ENCODE measurements at regions not wholly inside any gene's neighbourhood (a gene's known extent, or its start where the extent isn't known, plus 50 kb on each side); places are given as distances from the start of the nearest gene placed in this dataset.
"Not testable (repeated sequence)": the region's sequence is repeated elsewhere in the genome, so short reads cannot be mapped to it uniquely, and the experiment has no call there.

GRCh38 chr5:82952326-82952725 is 124.9 kb downstream of the TMEM167A start:
- DNase-seq, result no peak

- not testable (repeated sequence) for DNase-seq
Observed at GRCh38 chr5:82944267-82944666, 132.9 kb downstream of the TMEM167A start.

GRCh38 chr5:82942083-82942881 is 134.9 kb downstream of the TMEM167A start:
- DNase-seq, result no peak

- DNase-seq, result no peak
Observed at GRCh38 chr5:82938901-82939725, 138.1 kb downstream of the TMEM167A start.

GRCh38 chr5:82932473-82933220 is 144.5 kb downstream of the TMEM167A start:
- DNase-seq, result not testable (repeated sequence)

- DNase-seq, result no peak
Observed at GRCh38 chr5:82931110-82931509, 146.1 kb downstream of the TMEM167A start.

GRCh38 chr5:82925061-82925411 is 152.2 kb downstream of the TMEM167A start:
- no peak for DNase-seq

GRCh38 chr5:82924226-82925060 is 152.8 kb downstream of the TMEM167A start:
- DNase-seq, result no peak

- DNase-seq, result no peak
Observed at GRCh38 chr5:82922086-82922734, 155.0 kb downstream of the TMEM167A start.

GRCh38 chr5:82918311-82919031 is 158.7 kb downstream of the TMEM167A start:
- no peak for DNase-seq

GRCh38 chr5:82917584-82917983 is 159.6 kb downstream of the TMEM167A start:
- DNase-seq, result no peak

GRCh38 chr5:82913971-82914370 is 163.2 kb downstream of the TMEM167A start:
- no peak for DNase-seq

GRCh38 chr5:82912462-82912861 is 164.7 kb downstream of the TMEM167A start:
- no peak for DNase-seq

- no peak for DNase-seq
Observed at GRCh38 chr5:82911910-82912309, 165.3 kb downstream of the TMEM167A start.

- no peak for DNase-seq
Observed at GRCh38 chr5:82910905-82911304, 166.3 kb downstream of the TMEM167A start.

GRCh38 chr5:82910491-82910890 is 166.7 kb downstream of the TMEM167A start:
- DNase-seq, result no peak

- no peak for DNase-seq
Observed at GRCh38 chr5:82909771-82910170, 167.4 kb downstream of the TMEM167A start.

- DNase-seq, result no peak
Observed at GRCh38 chr5:82905986-82906385, 171.2 kb downstream of the TMEM167A start.

GRCh38 chr5:82901281-82901888 is 175.8 kb downstream of the TMEM167A start:
- DNase-seq, result no peak

- DNase-seq, result no peak
Observed at GRCh38 chr5:82894716-82895115, 182.5 kb downstream of the TMEM167A start.

- no peak for DNase-seq
Observed at GRCh38 chr5:82889088-82889487, 188.1 kb downstream of the TMEM167A start.

Measured in stimulated activated CD4-positive, alpha-beta T cell treated with anti-CD3 and anti-CD28 coated beads, Interleukin-4, amount 100 ng/mL, for 1 hour (primary cell).